ENCODE measurements at regions not wholly inside any gene's neighbourhood (a gene's known extent, or its start where the extent isn't known, plus 50 kb on each side); places are given as distances from the start of the nearest gene placed in this dataset.

DNA sequence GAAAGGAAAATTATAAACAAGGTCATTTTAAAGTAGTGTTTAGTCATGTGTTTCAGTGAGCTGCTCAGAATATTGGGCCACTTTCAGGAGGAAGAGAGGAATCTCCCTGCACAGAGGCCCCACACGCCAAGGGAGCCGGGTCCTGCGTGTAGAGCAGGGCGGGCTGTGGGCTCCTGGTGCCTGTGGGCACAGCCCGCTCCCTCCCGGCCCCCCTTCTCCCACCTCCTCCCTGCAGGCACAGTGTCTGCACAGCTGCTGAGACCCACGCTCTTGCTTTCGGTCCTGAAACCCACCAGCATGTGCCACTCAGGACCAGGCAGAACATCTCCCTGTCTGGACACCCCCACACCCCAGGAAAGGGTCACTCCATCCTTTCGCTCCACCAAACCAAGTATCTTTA lies 167.6 kb upstream of the SALL3 start:
- Histone ChIP-seq H2AFZ (ENCODE audit: low read length) (no peak overlapping the region), H3K27me3 (ENCODE audit: control insufficient read depth in 1 of 2, insufficient read depth in 2 of 2, low read length in 2 of 2) (peaks cover 3 to 52% of the 10 kb centered on the region in 2 experiments; a peak in 4 of 5 replicates), H3K27ac (ENCODE audit: extremely low read length, insufficient read depth, low read length) (no peak overlapping the region), H3K36me3 (replicated peaks in 1 of 2; ENCODE audit: control insufficient read depth in 1 of 2, insufficient read depth in 2 of 2, low read length in 2 of 2) (no peaks in the 10 kb centered on the region), H4K20me1 (ENCODE audit: insufficient read depth, low read length) (no peaks in the 10 kb centered on the region), H3K4me2 (ENCODE audit: low read depth, low read length) (no peak overlapping the region), H3K79me2 (ENCODE audit: insufficient read depth, low read length) (no peaks in the 10 kb centered on the region), H3K4me3 (replicated peaks in 1 of 3; ENCODE audit: insufficient read depth in 1 of 3, low read depth in 2 of 3, low read length in 3 of 3) (no peak overlapping the region), H3K9ac (ENCODE audit: insufficient read depth, low read depth, low read length) (no peak overlapping the region), H3K4me1 (ENCODE audit: insufficient read depth, low read length) (no peaks in the 10 kb centered on the region), H3K9me3 (ENCODE audit: low read length) (no peaks in the 10 kb centered on the region; the same call in 1 of the 2 replicates)
- no TSS peak for BruUV-seq (replicated peaks)
- ChIA-PET POLR2A (no interaction called here), CTCF (ENCODE audit: low intra/inter-chr PET ratio, low total read pairs) (no interaction called here)
- DNase-seq (ENCODE audit: low spot score) (no peak), ATAC-seq (no peak), FAIRE-seq (no peak)
- in situ Hi-C loops (cut with HindIII; ENCODE audit: extremely low pct_ligation_motif_present, low pct_unique_long_range_greater_than_20kb) (no loop called here), intact Hi-C loops (cut with micrococcal nuclease; ENCODE audit: unreplicated experiment) (no loop called here)
- WGBS (ENCODE audit: low lambda C conversion rate) = 8% methylated on average over 5 of the region's 9 CpGs
- TF ChIP-seq RFXANK (CRISPR knock-in tag; IDR thresholded peaks at IDR 0.05) (no peak), ZFX (CRISPR knock-in tag; IDR thresholded peaks at IDR 0.05; ENCODE audit: low read depth) (no peak), NCOA2 (CRISPR knock-in tag; IDR thresholded peaks at IDR 0.05) (no peak), ZNF446 (CRISPR knock-in tag; IDR thresholded peaks at IDR 0.05) (no peak), NKX3-1 (CRISPR knock-in tag; IDR thresholded peaks at IDR 0.05) (no peak), JDP2 (CRISPR knock-in tag; IDR thresholded peaks at IDR 0.05; ENCODE audit: borderline replicate concordance) (no peak), ZSCAN29 (CRISPR knock-in tag; conservative IDR thresholded peaks at IDR 0.05) (no peak), FOXK1 (CRISPR knock-in tag; IDR thresholded peaks at IDR 0.05; ENCODE audit: borderline replicate concordance, low read depth) (no peak), AKAP8 (CRISPR knock-in tag; IDR thresholded peaks at IDR 0.05) (no peak), MLLT10 (CRISPR knock-in tag; IDR thresholded peaks at IDR 0.05) (no peak), SIX4 (CRISPR knock-in tag; IDR thresholded peaks at IDR 0.05) (no peak), ATF1 (CRISPR knock-in tag; IDR thresholded peaks at IDR 0.05) (no peak), RXRA (CRISPR knock-in tag; IDR thresholded peaks at IDR 0.05) (no peak)
- TF ChIP-seq, protein P1, sequence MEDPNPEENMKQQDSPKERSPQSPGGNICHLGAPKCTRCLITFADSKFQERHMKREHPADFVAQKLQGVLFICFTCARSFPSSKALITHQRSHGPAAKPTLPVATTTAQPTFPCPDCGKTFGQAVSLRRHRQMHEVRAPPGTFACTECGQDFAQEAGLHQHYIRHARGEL (CRISPR knock-in tag; IDR thresholded peaks at IDR 0.05) = no peak
- TF ChIP-seq, protein P2, sequence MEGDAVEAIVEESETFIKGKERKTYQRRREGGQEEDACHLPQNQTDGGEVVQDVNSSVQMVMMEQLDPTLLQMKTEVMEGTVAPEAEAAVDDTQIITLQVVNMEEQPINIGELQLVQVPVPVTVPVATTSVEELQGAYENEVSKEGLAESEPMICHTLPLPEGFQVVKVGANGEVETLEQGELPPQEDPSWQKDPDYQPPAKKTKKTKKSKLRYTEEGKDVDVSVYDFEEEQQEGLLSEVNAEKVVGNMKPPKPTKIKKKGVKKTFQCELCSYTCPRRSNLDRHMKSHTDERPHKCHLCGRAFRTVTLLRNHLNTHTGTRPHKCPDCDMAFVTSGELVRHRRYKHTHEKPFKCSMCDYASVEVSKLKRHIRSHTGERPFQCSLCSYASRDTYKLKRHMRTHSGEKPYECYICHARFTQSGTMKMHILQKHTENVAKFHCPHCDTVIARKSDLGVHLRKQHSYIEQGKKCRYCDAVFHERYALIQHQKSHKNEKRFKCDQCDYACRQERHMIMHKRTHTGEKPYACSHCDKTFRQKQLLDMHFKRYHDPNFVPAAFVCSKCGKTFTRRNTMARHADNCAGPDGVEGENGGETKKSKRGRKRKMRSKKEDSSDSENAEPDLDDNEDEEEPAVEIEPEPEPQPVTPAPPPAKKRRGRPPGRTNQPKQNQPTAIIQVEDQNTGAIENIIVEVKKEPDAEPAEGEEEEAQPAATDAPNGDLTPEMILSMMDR (CRISPR knock-in tag; IDR thresholded peaks at IDR 0.05) = no peak
- TF ChIP-seq, protein P3, sequence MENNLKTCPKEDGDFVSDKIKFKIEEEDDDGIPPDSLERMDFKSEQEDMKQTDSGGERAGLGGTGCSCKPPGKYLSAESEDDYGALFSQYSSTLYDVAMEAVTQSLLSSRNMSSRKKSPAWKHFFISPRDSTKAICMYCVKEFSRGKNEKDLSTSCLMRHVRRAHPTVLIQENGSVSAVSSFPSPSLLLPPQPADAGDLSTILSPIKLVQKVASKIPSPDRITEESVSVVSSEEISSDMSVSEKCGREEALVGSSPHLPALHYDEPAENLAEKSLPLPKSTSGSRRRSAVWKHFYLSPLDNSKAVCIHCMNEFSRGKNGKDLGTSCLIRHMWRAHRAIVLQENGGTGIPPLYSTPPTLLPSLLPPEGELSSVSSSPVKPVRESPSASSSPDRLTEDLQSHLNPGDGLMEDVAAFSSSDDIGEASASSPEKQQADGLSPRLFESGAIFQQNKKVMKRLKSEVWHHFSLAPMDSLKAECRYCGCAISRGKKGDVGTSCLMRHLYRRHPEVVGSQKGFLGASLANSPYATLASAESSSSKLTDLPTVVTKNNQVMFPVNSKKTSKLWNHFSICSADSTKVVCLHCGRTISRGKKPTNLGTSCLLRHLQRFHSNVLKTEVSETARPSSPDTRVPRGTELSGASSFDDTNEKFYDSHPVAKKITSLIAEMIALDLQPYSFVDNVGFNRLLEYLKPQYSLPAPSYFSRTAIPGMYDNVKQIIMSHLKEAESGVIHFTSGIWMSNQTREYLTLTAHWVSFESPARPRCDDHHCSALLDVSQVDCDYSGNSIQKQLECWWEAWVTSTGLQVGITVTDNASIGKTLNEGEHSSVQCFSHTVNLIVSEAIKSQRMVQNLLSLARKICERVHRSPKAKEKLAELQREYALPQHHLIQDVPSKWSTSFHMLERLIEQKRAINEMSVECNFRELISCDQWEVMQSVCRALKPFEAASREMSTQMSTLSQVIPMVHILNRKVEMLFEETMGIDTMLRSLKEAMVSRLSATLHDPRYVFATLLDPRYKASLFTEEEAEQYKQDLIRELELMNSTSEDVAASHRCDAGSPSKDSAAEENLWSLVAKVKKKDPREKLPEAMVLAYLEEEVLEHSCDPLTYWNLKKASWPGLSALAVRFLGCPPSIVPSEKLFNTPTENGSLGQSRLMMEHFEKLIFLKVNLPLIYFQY (CRISPR knock-in tag; IDR thresholded peaks at IDR 0.05; ENCODE audit: borderline replicate concordance) = no peak
- TF ChIP-seq, protein P4, sequence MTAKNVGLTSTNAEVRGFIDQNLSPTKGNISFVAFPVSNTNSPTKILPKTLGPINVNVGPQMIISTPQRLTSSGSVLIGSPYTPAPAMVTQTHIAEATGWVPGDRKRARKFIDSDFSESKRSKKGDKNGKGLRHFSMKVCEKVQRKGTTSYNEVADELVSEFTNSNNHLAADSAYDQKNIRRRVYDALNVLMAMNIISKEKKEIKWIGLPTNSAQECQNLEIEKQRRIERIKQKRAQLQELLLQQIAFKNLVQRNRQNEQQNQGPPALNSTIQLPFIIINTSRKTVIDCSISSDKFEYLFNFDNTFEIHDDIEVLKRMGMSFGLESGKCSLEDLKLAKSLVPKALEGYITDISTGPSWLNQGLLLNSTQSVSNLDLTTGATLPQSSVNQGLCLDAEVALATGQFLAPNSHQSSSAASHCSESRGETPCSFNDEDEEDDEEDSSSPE (CRISPR knock-in tag; IDR thresholded peaks at IDR 0.05) = no peak
- TF ChIP-seq, protein P5, sequence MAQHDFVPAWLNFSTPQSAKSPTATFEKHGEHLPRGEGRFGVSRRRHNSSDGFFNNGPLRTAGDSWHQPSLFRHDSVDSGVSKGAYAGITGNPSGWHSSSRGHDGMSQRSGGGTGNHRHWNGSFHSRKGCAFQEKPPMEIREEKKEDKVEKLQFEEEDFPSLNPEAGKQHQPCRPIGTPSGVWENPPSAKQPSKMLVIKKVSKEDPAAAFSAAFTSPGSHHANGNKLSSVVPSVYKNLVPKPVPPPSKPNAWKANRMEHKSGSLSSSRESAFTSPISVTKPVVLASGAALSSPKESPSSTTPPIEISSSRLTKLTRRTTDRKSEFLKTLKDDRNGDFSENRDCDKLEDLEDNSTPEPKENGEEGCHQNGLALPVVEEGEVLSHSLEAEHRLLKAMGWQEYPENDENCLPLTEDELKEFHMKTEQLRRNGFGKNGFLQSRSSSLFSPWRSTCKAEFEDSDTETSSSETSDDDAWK (CRISPR knock-in tag; IDR thresholded peaks at IDR 0.05) = no peak

Measured in HepG2 (cell line).